ENCODE measurements at regions not wholly inside any gene's neighbourhood (a gene's known extent, or its start where the extent isn't known, plus 50 kb on each side); places are given as distances from the start of the nearest gene placed in this dataset.

GRCh38 chr16:86029131-86029741, 130.3 kb downstream of the IRF8 start:
- TF ChIP-seq EZH2phosphoT487 (IDR thresholded peaks at IDR 0.05; ENCODE audit: low read length) (no peak), CTCF (IDR thresholded peaks at IDR 0.05; ENCODE audit: low read length) (no peak)
